IMR-90 (cell line): ENCODE measurements at regions not wholly inside any gene's neighbourhood (a gene's known extent, or its start where the extent isn't known, plus 50 kb on each side); places are given as distances from the start of the nearest gene placed in this dataset.

Experiments
- ATAC-seq: fragments of 200-7000 bp; cut with Tn5 transposase; 2 replicates; pipeline ENCODE4 v1.9.1; 2020; ENCODE audit warnings: low read depth, mild to moderate bottlenecking, moderate library complexity
- BruUV-seq: library from RNA; stranded (reverse); fragments of 400-500 nt; replicated peaks from 2 replicates; lab custom pipeline; 2021; lab: Mats Ljungman, UMichigan
- CTCF ChIA-PET: fragments of 300-600 bp; formaldehyde crosslinking; extraction: SDS; loops from one replicate; lab custom pipeline; 2021; ENCODE audit warnings: antibody characterized with exemption; lab: Yijun Ruan, JAX
- POLR2A ChIA-PET: fragments of 300-600 bp; sonication (Branson Sonifier 250); formaldehyde crosslinking; loops from one replicate; lab custom pipeline; 2022; ENCODE audit warnings: antibody characterized with exemption; ENCODE audit not compliant: unreplicated experiment; lab: Charles Lee
- DNase-seq: peaks from one replicate; pipeline ENCODE4 v3.0.0; 2013
- H2AFZ ChIP-seq: replicated peaks from 2 replicates; pipeline ENCODE3; 2013; ENCODE audit warnings: low read length, mild to moderate bottlenecking; ENCODE audit not compliant: poor library complexity
- H2AK5ac ChIP-seq: 2 replicates; pipeline ENCODE4 v1.6.1; 2013; ENCODE audit warnings: low read depth, low read length, inconsistent platforms
- H2AK9ac ChIP-seq: replicated peaks from 2 replicates; pipeline ENCODE3; 2013; ENCODE audit warnings: mild to moderate bottlenecking, low read depth, low read length, moderate library complexity; ENCODE audit not compliant: poor library complexity
- H2BK120ac ChIP-seq: 2 replicates; pipeline ENCODE4 v1.6.1; 2013; ENCODE audit warnings: low read depth, low read length, inconsistent platforms
- H2BK15ac ChIP-seq: 3 replicates; pipeline ENCODE4 v1.6.1; 2013; ENCODE audit warnings: low read depth, low read length, inconsistent platforms
- H2BK20ac ChIP-seq: 2 replicates; pipeline ENCODE4 v1.6.1; 2013; ENCODE audit warnings: low read depth, mild to moderate bottlenecking, inconsistent platforms, low read length, moderate library complexity
- H2BK5ac ChIP-seq: 2 replicates; pipeline ENCODE4 v1.6.1; 2013; ENCODE audit warnings: mild to moderate bottlenecking, low read depth, low read length, inconsistent platforms; ENCODE audit not compliant: poor library complexity, severe bottlenecking
- H3K14ac ChIP-seq: replicated peaks from 2 replicates; pipeline ENCODE4 v1.6.1; 2013; ENCODE audit warnings: low read depth, low read length, inconsistent platforms
- H3K18ac ChIP-seq: 2 replicates; pipeline ENCODE4 v1.6.1; 2013; ENCODE audit warnings: low read depth, low read length, control low read depth
- H3K23ac ChIP-seq: 2 replicates; pipeline ENCODE4 v1.6.1; 2013; ENCODE audit warnings: low read depth, low read length, inconsistent platforms
- H3K27ac ChIP-seq: 2 replicates; pipeline ENCODE4 v1.5.1; 2013; ENCODE audit warnings: mild to moderate bottlenecking, control low read depth, low read length; ENCODE audit not compliant: insufficient read depth
- H3K27me3 ChIP-seq: 2 replicates; pipeline ENCODE4 v1.6.1; 2013; ENCODE audit warnings: low read length; ENCODE audit not compliant: control insufficient read depth, insufficient read depth
- H3K36me3 ChIP-seq: 2 replicates; pipeline ENCODE4 v1.6.1; 2013; ENCODE audit warnings: low read length, mixed read lengths; ENCODE audit not compliant: control insufficient read depth, insufficient read depth
- H3K4ac ChIP-seq: 2 replicates; pipeline ENCODE4 v1.6.1; 2013; ENCODE audit warnings: low read depth, low read length, inconsistent platforms
- H3K4me1 ChIP-seq: 2 replicates; pipeline ENCODE4 v1.6.1; 2013; ENCODE audit warnings: low read length, mixed read lengths; ENCODE audit not compliant: control insufficient read depth, insufficient read depth
- H3K4me2 ChIP-seq: 2 replicates; pipeline ENCODE4 v1.6.1; 2013; ENCODE audit warnings: low read depth, mild to moderate bottlenecking, control low read depth, low read length, moderate library complexity
- H3K4me3 ChIP-seq: 2 replicates; pipeline ENCODE4 v1.5.1; 2013; ENCODE audit warnings: low read depth, mild to moderate bottlenecking, control low read depth, low read length, moderate library complexity; ENCODE audit not compliant: insufficient read depth
- H3K56ac ChIP-seq: 2 replicates; pipeline ENCODE4 v1.6.1; 2013; ENCODE audit warnings: low read length, inconsistent platforms; ENCODE audit not compliant: insufficient read depth; ENCODE audit errors: extremely low read depth
- H3K79me1 ChIP-seq, 2 experiments: 2 replicates each; pipeline ENCODE4 v1.6.1; 2013; ENCODE audit warnings: low read length in 2 of 2, inconsistent platforms in 1 of 2, low read depth in 1 of 2
- H3K9ac ChIP-seq: 2 replicates; pipeline ENCODE4 v1.6.1; 2013; ENCODE audit warnings: low read depth, low read length, control low read depth
- H3K9me1 ChIP-seq: 2 replicates; pipeline ENCODE4 v1.6.1; 2013; ENCODE audit warnings: low read length, inconsistent platforms; ENCODE audit not compliant: insufficient read depth
- H3K9me3 ChIP-seq: 2 replicates; pipeline ENCODE4 v1.6.1; 2013; ENCODE audit warnings: low read length; ENCODE audit not compliant: control insufficient read depth, insufficient read depth
- H4K20me1 ChIP-seq: 2 replicates; pipeline ENCODE4 v1.6.1; 2013; ENCODE audit warnings: low read length, inconsistent platforms; ENCODE audit not compliant: insufficient read depth
- H4K5ac ChIP-seq: 2 replicates; pipeline ENCODE4 v1.6.1; 2013; ENCODE audit warnings: mild to moderate bottlenecking, low read depth, low read length, control low read depth
- H4K8ac ChIP-seq, 2 experiments: 2 replicates each; pipeline ENCODE4 v1.6.1; 2013; ENCODE audit warnings: low read depth in 2 of 2, low read length in 2 of 2, control low read depth in 1 of 2, inconsistent platforms in 1 of 2
- H4K91ac ChIP-seq: 2 replicates; pipeline ENCODE4 v1.6.1; 2013; ENCODE audit warnings: low read depth, low read length, inconsistent platforms; ENCODE audit not compliant: insufficient read depth
- ELK1 ChIP-seq: fragments of 150-350 bp; IDR thresholded peaks from 2 replicates; pipeline ENCODE4 v1.6.1; 2016; ENCODE audit warnings: low read depth, mild to moderate bottlenecking, low read length, moderate library complexity, borderline replicate concordance
- FOS ChIP-seq: fragments of 150-350 bp; IDR thresholded peaks from 2 replicates; pipeline ENCODE4 v1.6.1; 2016; ENCODE audit warnings: low read depth, low read length
- MAFK ChIP-seq: IDR thresholded peaks from 2 replicates; pipeline ENCODE4 v1.6.1; 2012; ENCODE audit warnings: low read depth, low read length, improper control_type of control experiment
- MXI1 ChIP-seq: IDR thresholded peaks from 2 replicates; pipeline ENCODE4 v1.6.1; 2012; ENCODE audit warnings: low read depth, mild to moderate bottlenecking, low read length, moderate library complexity, borderline replicate concordance
- NFE2L2 ChIP-seq: fragments of 150-350 bp; IDR thresholded peaks from 2 replicates; pipeline ENCODE4 v1.6.1; 2016; ENCODE audit warnings: low read depth, mild to moderate bottlenecking, low read length
- POLR2A ChIP-seq: IDR thresholded peaks from 2 replicates; pipeline ENCODE4 v1.6.1; 2012; ENCODE audit warnings: mild to moderate bottlenecking, low read depth, low read length
- RAD21 ChIP-seq: IDR thresholded peaks from 2 replicates; pipeline ENCODE4 v1.6.1; 2012; ENCODE audit warnings: low read length, improper control_type of control experiment
- RCOR1 ChIP-seq: IDR thresholded peaks from 2 replicates; pipeline ENCODE4 v1.6.1; 2012; ENCODE audit warnings: mild to moderate bottlenecking, low read length, improper control_type of control experiment; ENCODE audit not compliant: insufficient replicate concordance
- WGBS, 2 experiments: methylation state at CpG; one replicate each; pipeline versions ENCODE4 v1.1.5 to v1.1.7; 2013; ENCODE audit warnings: missing lambda C conversion rate in 2 of 2; ENCODE audit not compliant: insufficient read length in 1 of 2; ENCODE audit errors: extremely low coverage in 2 of 2; 5-methylcytosine and 5-hydroxymethylcytosine counted together
- dilution Hi-C: fragments of 300-500 bp; cut with HindIII; formaldehyde crosslinking; loops from one replicate; pipeline ENCODE4 v1.14.3; 2018; ENCODE audit warnings: low sequenced_read_pairs; ENCODE audit not compliant: unreplicated experiment
- in situ Hi-C: fragments of 300-500 bp; cut with MboI; formaldehyde crosslinking; loops from 3 replicates; pipeline ENCODE4 v1.14.3; 2019; ENCODE audit warnings: low sequenced_read_pairs, inconsistent platforms, mixed read lengths
- intact Hi-C: fragments of 100-400 bp; cut with micrococcal nuclease; formaldehyde crosslinking; loops from 2 replicates; pipeline ENCODE4 v1.10.0; 2022

DNA sequence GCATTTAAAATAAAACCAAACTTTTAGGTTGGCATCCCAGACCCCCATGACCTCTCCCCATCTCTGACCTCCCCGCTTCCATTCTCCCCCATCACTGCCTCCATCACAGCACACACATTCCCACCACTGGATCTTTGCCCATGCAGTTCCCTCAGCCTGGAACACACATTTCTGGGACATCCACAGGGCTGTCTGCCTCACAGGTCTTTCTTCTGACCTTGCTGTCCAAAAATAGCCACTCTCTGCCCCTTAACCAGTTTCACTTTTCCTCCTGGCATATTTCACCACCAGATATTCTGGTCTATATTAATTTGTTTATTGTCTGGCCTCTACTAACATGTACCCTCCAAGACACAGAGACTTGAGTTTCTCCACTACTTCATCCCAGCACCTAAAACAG, 75.2 kb upstream of the PRDM11 start:
- no peaks in the 10 kb centered on the region for H3K9me1 ChIP-seq
- peak overlapping the region; percentile 22 for H2AK9ac ChIP-seq
- no peak overlapping the region for H4K8ac ChIP-seq
- H4K20me1 ChIP-seq = no peaks in the 10 kb centered on the region
- H3K4me2 ChIP-seq = no peak overlapping the region
- no peak overlapping the region for H4K5ac ChIP-seq
- H4K91ac ChIP-seq = no peak overlapping the region
- no peak for TF ChIP-seq MAFK
- TF ChIP-seq POLR2A = no peak
- TF ChIP-seq ELK1 = no peak
- no peak for TF ChIP-seq RCOR1
- no peak for TF ChIP-seq MXI1
- no peak for TF ChIP-seq RAD21
- TF ChIP-seq FOS = no peak
- TF ChIP-seq NFE2L2 = no peak
- WGBS, 2 experiments = 58% methylated on average over 1 of the region's 1 CpG; no CpG with 5 or more reads in 1 of the 2 experiments
- no peaks in the 10 kb centered on the region for H3K79me1 ChIP-seq
- no peak overlapping the region for H3K14ac ChIP-seq
- H3K4me3 ChIP-seq = no peak overlapping the region
- no peak overlapping the region for H2BK120ac ChIP-seq
- peaks cover 36% of the 10 kb centered on the region for H3K27me3 ChIP-seq
- ATAC-seq = no peak
- H3K23ac ChIP-seq = no peak overlapping the region
- no peak overlapping the region for H3K18ac ChIP-seq
- no peak overlapping the region for H3K9ac ChIP-seq
- no peak overlapping the region for H2AFZ ChIP-seq
- no peak overlapping the region for H3K56ac ChIP-seq
- intact Hi-C loops (no loop called here), in situ Hi-C loops (no loop called here), dilution Hi-C loops (no loop called here)
- H2BK15ac ChIP-seq = no peak overlapping the region
- no peak overlapping the region for H2AK5ac ChIP-seq
- H2BK5ac ChIP-seq = no peak overlapping the region
- ChIA-PET POLR2A (no interaction called here), CTCF (no interaction called here)
- no peak overlapping the region for H3K4ac ChIP-seq
- no peak overlapping the region for H3K27ac ChIP-seq
- no peaks in the 10 kb centered on the region for H3K4me1 ChIP-seq
- no TSS peak for BruUV-seq
- H3K36me3 ChIP-seq = no peaks in the 10 kb centered on the region
- H3K9me3 ChIP-seq = peaks cover 3% of the 10 kb centered on the region; the same call in 1 of the 2 replicates
- DNase-seq = no peak
- H2BK20ac ChIP-seq = no peak overlapping the region
